Gastroesophageal sphincter (tissue), 4 donors: ENCODE measurements at regions not wholly inside any gene's neighbourhood (a gene's known extent, or its start where the extent isn't known, plus 50 kb on each side); places are given as distances from the start of the nearest gene placed in this dataset.

Experiments
- ATAC-seq: fragments of 150-250 bp; one replicate; pipeline ENCODE4 v1.9.1; 2016; ENCODE audit warnings: mild to moderate bottlenecking, moderate library complexity
- H3K27ac ChIP-seq, 4 donors: fragments of 200-600 bp; sonication (generic) in 3 of 4; 1 replicate in 3 of 4; 2 replicates in 1 of 4; pipeline ENCODE4 v1.5.1; 2016 to 2019
- H3K27me3 ChIP-seq: fragments of 200-600 bp; sonication (generic); one replicate; pipeline ENCODE4 v1.5.1; 2019
- H3K36me3 ChIP-seq, 2 donors: fragments of 200-600 bp; sonication (generic); one replicate each; pipeline ENCODE4 v1.5.1; 2019; ENCODE audit warnings: control low read depth in 1 of 2
- H3K4me1 ChIP-seq, 3 donors: fragments of 200-600 bp; sonication (generic); 1 replicate in 2 of 3; 2 replicates in 1 of 3; pipeline ENCODE4 v1.5.1; 2016 to 2019; ENCODE audit warnings: control low read depth in 2 of 3
- H3K4me3 ChIP-seq, 2 donors: fragments of 200-600 bp; sonication (generic); one replicate each; pipeline ENCODE4 v1.5.1; 2019; ENCODE audit warnings: mild to moderate bottlenecking in 1 of 2, moderate library complexity in 1 of 2
- H3K9me3 ChIP-seq, 3 donors: fragments of 200-600 bp; sonication (generic); one replicate each; pipeline ENCODE4 v1.5.1; 2017 to 2019; ENCODE audit warnings: control low read depth in 2 of 3
- EP300 ChIP-seq: sonication (generic); formaldehyde crosslinking; IDR thresholded peaks from one replicate; pipeline ENCODE4 v1.6.1; 2017; ENCODE audit warnings: antibody characterized with exemption, mild to moderate bottlenecking
- POLR2A ChIP-seq, 2 donors: fragments of 450-650 bp; IDR thresholded peaks; one replicate each; pipeline ENCODE4 v1.6.1; 2017; ENCODE audit warnings: antibody characterized with exemption in 2 of 2, mild to moderate bottlenecking in 2 of 2, moderate library complexity in 1 of 2
- POLR2AphosphoS5 ChIP-seq: sonication (generic); formaldehyde crosslinking; IDR thresholded peaks from one replicate; pipeline ENCODE4 v1.6.1; 2017; ENCODE audit warnings: antibody characterized with exemption
- WGBS, 2 donors: methylation state at CpG; one replicate each; pipeline ENCODE4 v1.1.5; 2018; ENCODE audit warnings: low coverage in 1 of 2; 5-methylcytosine and 5-hydroxymethylcytosine counted together
- TF ChIP-seq, protein P1 (sequence below), 4 experiments: fragments of 200-600 bp in 2 of 4; fragments of 450-650 bp in 2 of 4; sonication (generic) in 1 of 4; IDR thresholded peaks; one replicate each; pipeline ENCODE4 v1.5.1; 2017 to 2019; ENCODE audit warnings: antibody characterized with exemption in 4 of 4, mild to moderate bottlenecking in 2 of 4, moderate library complexity in 2 of 4

DNA sequence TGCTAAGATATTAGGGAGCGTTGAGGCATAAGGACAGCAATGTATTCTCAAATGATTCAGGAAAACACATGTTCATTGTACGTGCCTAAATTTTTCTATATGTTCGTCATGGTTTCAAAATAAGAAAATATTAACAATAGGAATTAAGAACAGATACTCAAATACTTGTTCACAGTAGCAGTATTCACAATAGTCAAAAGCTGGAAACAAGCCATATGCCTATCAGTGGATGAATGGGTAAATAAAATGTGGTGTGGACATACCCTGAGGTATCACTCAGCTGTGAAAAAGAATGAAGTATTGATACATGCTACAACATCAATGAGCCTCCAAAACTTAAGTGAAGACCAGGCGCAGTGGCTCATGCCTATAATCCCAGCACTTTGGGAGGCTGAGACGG, 84.7 kb upstream of the PTER start:
- Histone ChIP-seq H3K36me3 (no peaks in the 10 kb centered on the region), H3K9me3 (no peaks in the 10 kb centered on the region), H3K4me3 (no peak overlapping the region), H3K27me3 (peaks cover 12% of the 10 kb centered on the region), H3K27ac (no peak overlapping the region), H3K4me1 (no peaks in the 10 kb centered on the region)
- WGBS, 2 donors = 84 to 90% methylated on average over 3 to 5 of the region's 5 CpGs
- TF ChIP-seq POLR2AphosphoS5 = no peak
- TF ChIP-seq, protein P1, sequence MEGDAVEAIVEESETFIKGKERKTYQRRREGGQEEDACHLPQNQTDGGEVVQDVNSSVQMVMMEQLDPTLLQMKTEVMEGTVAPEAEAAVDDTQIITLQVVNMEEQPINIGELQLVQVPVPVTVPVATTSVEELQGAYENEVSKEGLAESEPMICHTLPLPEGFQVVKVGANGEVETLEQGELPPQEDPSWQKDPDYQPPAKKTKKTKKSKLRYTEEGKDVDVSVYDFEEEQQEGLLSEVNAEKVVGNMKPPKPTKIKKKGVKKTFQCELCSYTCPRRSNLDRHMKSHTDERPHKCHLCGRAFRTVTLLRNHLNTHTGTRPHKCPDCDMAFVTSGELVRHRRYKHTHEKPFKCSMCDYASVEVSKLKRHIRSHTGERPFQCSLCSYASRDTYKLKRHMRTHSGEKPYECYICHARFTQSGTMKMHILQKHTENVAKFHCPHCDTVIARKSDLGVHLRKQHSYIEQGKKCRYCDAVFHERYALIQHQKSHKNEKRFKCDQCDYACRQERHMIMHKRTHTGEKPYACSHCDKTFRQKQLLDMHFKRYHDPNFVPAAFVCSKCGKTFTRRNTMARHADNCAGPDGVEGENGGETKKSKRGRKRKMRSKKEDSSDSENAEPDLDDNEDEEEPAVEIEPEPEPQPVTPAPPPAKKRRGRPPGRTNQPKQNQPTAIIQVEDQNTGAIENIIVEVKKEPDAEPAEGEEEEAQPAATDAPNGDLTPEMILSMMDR (IDR thresholded peaks at IDR 0.05) = no peak
- no peak for TF ChIP-seq EP300
- TF ChIP-seq POLR2A (IDR thresholded peaks at IDR 0.05) = no peak
- ATAC-seq = no peak

DNA sequence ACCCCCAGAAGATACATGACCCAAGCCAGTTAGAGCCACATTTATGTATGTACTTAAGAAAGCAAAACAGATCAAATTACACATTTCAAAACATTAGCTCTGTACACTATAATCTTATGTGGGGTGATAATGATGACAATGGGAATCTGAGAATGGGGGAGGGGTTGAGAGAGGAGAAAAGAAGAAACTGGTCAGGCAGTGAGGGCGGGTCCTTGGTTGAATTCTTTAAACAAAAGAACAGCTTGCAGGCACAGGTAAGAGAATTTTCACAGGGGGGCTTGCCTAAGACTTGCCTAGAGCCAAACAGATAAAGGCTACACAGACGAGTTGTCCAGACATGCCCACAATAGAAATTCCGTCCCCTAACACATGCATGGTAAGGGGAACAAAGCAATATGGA, 76.8 kb upstream of the PTER start:
- WGBS, 2 donors = 82 to 90% methylated on average over 3 of the region's 3 CpGs

DNA sequence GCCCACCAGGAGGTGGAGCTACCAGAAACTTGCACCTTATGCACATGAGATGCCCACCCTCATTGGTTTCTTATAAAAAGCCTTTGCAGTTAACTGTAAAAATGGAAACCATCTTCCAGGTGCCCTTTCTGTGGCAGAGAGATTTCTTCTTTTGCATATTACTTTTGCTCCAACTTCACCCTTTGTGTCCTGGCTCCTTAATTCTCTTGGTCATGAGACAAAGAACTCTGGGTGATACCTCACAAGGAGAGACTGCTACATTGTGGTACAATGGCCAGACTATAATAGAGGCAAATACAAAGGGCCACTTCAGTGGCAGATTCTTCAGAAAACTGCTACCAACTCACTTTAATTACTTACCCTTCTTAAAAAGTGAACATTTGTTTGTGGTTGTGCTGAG, 76.4 kb upstream of the PTER start:
- no peak for ATAC-seq
- Histone ChIP-seq H3K27me3 (peaks cover 5% of the 10 kb centered on the region), H3K27ac (no peak overlapping the region), H3K4me1 (no peaks in the 10 kb centered on the region), H3K9me3 (peaks cover 0 to 11% (median 0%) of the 10 kb centered on the region in 3 donors), H3K36me3 (no peaks in the 10 kb centered on the region), H3K4me3 (no peak overlapping the region)
- TF ChIP-seq POLR2AphosphoS5 = no peak
- no peak for TF ChIP-seq POLR2A (IDR thresholded peaks at IDR 0.05)
- TF ChIP-seq EP300 = no peak
- TF ChIP-seq, protein P1 (IDR thresholded peaks at IDR 0.05) = no peak

More for the DNA sequence above, 76.8 kb upstream of the PTER start:
- Histone ChIP-seq H3K36me3 (no peaks in the 10 kb centered on the region), H3K9me3 (peaks cover 0 to 11% (median 0%) of the 10 kb centered on the region in 3 donors), H3K27ac (no peak overlapping the region), H3K4me3 (no peak overlapping the region), H3K27me3 (peaks cover 5% of the 10 kb centered on the region), H3K4me1 (no peaks in the 10 kb centered on the region)
- TF ChIP-seq POLR2A (IDR thresholded peaks at IDR 0.05) (no peak), EP300 (no peak), POLR2AphosphoS5 (no peak)
- TF ChIP-seq, protein P1 (IDR thresholded peaks at IDR 0.05) = no peak
- ATAC-seq = no peak

DNA sequence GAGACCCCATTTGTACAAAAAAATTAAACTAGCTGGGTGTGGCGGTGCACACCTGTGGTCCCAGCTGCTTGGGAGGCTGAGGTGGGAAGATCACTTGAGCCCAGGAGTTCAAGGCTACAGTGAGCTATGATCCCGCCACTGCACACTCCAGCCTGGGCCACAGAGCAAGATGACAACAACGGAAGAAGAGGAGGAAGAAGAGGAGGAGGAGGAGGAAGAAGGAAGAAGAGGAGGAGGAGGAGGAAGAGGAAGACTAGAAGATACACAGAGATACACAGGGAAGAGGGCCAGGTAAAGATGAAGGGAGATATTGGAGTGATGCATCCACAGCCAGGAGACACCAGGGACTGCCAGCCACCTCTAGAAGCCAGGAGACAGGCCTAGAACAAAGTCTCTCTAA, 75.7 kb upstream of the PTER start:
- H3K4me3 ChIP-seq = no peak overlapping the region
- H3K9me3 ChIP-seq = peaks cover 0 to 11% (median 0%) of the 10 kb centered on the region in 3 donors
- H3K36me3 ChIP-seq = no peaks in the 10 kb centered on the region
- WGBS, 2 donors = 76 to 100% methylated on average over 2 of the region's 3 CpGs
- peaks cover 5% of the 10 kb centered on the region for H3K27me3 ChIP-seq
- no peaks in the 10 kb centered on the region for H3K4me1 ChIP-seq
- no peak overlapping the region for H3K27ac ChIP-seq
- ATAC-seq = no peak
- TF ChIP-seq POLR2AphosphoS5 (no peak), EP300 (no peak), POLR2A (IDR thresholded peaks at IDR 0.05) (no peak)
- TF ChIP-seq, protein P1 (IDR thresholded peaks at IDR 0.05) = no peak

DNA sequence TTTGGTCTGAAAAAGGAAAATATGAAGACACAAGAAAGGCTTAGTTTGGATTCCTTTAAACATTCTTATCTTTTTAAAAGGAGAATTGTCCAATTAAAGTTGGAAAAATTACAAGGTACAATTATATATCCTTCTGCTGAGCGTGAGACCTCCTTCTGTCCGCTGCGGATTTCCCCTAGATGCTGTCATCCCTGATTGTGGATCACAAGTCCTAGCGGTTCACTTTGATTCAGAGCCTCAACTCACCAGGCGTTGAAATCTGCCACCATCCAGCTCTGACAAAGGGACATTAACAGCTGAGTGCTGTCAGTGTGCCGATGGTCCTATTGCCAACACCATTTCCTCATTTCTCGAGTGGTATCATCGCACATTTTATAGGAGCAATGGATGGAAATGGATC, 73.1 kb upstream of the PTER start:
- 82 to 90% methylated on average over 4 to 8 of the region's 8 CpGs for WGBS, 2 donors
- Histone ChIP-seq H3K27me3 (peaks cover 12% of the 10 kb centered on the region), H3K36me3 (no peaks in the 10 kb centered on the region), H3K27ac (no peak overlapping the region), H3K9me3 (peaks cover 0 to 11% (median 0%) of the 10 kb centered on the region in 3 donors), H3K4me3 (no peak overlapping the region), H3K4me1 (no peaks in the 10 kb centered on the region)
- TF ChIP-seq POLR2A (IDR thresholded peaks at IDR 0.05) = no peak
- no peak for TF ChIP-seq EP300
- TF ChIP-seq, protein P1 (IDR thresholded peaks at IDR 0.05) = no peak
- TF ChIP-seq POLR2AphosphoS5 = no peak
- no peak for ATAC-seq
